Esophagus squamous epithelium (tissue), 4 donors: ENCODE measurements at regions not wholly inside any gene's neighbourhood (a gene's known extent, or its start where the extent isn't known, plus 50 kb on each side); places are given as distances from the start of the nearest gene placed in this dataset.

Source experiments
- POLR2A ChIP-seq, 4 donors: fragments of 450-650 bp; IDR thresholded peaks; one replicate each; pipeline ENCODE4 v1.6.1; 2017; ENCODE audit warnings: antibody characterized with exemption in 4 of 4, mild to moderate bottlenecking in 4 of 4, moderate library complexity in 3 of 4
- TF ChIP-seq, protein P1 (sequence below), 6 experiments: fragments of 450-650 bp in 4 of 6; fragments of 200-600 bp in 2 of 6; sonication (generic) in 2 of 6; IDR thresholded peaks; one replicate each; pipeline ENCODE4 v1.5.1; 2016 to 2019; ENCODE audit warnings: antibody characterized with exemption in 6 of 6, mild to moderate bottlenecking in 4 of 6, moderate library complexity in 4 of 6

DNA sequence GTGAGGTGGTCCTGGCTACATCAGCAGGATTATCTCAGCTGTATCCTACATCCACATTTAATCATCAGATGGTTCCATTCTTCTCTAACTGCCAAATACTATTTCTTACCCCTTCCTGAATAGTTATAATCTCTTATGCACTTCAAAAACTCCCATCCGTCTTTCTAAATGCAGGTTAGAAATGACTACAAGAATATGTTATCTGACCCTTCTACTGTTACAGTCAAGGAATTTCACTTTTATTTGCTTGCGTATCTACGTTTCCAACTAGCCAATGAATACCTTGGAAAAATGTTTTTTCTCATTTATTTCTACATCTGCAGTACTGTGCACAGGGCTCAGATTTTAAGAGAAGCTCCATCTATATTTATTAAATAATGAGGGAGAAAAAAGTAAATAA, 709.9 kb downstream of the KCNT2 start:
- TF ChIP-seq POLR2A (IDR thresholded peaks at IDR 0.05) = no peak
- TF ChIP-seq, protein P1, sequence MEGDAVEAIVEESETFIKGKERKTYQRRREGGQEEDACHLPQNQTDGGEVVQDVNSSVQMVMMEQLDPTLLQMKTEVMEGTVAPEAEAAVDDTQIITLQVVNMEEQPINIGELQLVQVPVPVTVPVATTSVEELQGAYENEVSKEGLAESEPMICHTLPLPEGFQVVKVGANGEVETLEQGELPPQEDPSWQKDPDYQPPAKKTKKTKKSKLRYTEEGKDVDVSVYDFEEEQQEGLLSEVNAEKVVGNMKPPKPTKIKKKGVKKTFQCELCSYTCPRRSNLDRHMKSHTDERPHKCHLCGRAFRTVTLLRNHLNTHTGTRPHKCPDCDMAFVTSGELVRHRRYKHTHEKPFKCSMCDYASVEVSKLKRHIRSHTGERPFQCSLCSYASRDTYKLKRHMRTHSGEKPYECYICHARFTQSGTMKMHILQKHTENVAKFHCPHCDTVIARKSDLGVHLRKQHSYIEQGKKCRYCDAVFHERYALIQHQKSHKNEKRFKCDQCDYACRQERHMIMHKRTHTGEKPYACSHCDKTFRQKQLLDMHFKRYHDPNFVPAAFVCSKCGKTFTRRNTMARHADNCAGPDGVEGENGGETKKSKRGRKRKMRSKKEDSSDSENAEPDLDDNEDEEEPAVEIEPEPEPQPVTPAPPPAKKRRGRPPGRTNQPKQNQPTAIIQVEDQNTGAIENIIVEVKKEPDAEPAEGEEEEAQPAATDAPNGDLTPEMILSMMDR (IDR thresholded peaks at IDR 0.05) = no peak
